HG03066 (cell line): ENCODE measurements at regions not wholly inside any gene's neighbourhood (a gene's known extent, or its start where the extent isn't known, plus 50 kb on each side); places are given as distances from the start of the nearest gene placed in this dataset.
"Not testable (repeated sequence)": the region's sequence is repeated elsewhere in the genome, so short reads cannot be mapped to it uniquely, and the experiment has no call there.

Source experiments
- ATAC-seq: cut with Tn5 transposase; IDR thresholded peaks from one replicate; pipeline ENCODE4 v1.9.1; 2021; ENCODE audit warnings: low read depth; ENCODE audit not compliant: unreplicated experiment

GRCh38 chr9:117851836-117852461 lies 147.7 kb downstream of the TLR4 start:
- not testable (repeated sequence) for ATAC-seq

- ATAC-seq = no peak
Measured at GRCh38 chr9:117858561-117858960, 154.4 kb downstream of the TLR4 start.

- ATAC-seq = no peak
Measured at GRCh38 chr9:117860849-117861248, 156.6 kb downstream of the TLR4 start.

DNA sequence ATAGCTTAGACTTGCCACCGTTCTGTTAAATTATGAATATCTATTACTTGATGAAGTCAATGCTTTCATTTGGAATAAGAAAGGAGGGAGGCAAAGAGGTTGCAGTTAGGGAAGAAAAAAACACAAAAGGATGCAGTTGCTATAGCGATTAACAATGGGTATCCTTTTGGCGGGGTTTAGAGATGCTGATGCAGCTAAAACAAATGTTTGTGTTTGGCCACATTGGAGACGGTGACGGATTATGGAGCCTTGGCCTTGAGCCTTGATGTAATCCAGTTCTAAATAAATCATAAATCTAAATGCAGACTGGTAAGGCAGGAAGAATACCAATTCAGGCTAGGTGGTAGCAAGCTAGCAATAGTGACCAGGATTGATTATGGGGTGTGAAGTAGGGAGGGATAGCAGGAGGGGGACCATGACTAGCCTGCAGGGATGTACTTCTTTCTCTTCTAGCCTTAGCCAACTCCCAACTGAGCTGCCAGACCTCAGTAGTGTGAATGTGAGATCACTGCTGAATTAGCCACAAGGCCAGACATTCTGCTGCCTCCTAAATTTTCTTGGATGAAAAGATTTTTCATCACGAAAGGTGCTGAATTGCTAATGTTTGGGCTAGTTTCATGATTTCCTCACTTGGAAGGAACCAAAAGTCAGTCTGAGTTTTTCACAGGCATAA lies 160.3 kb downstream of the TLR4 start:
- ATAC-seq = no peak

DNA sequence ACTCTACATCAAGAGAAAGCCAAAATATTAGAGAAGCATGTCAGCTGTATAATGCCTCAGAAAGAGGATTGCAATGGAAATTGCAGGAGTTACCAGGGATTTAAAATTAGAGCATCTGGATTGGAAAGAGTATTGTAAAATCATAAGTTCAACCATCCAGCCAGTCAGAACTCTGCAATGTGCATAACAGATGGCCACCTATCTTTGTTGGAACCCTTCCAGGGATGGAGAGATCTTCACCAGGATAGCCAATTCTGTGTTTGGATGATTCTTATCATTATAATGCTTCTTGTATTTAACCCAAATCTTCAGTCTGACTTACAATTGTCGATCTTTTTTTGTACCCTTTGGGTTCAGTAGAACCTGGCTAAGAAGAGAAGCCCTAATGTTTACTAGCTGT lies 164.4 kb downstream of the TLR4 start:
- no peak for ATAC-seq

DNA sequence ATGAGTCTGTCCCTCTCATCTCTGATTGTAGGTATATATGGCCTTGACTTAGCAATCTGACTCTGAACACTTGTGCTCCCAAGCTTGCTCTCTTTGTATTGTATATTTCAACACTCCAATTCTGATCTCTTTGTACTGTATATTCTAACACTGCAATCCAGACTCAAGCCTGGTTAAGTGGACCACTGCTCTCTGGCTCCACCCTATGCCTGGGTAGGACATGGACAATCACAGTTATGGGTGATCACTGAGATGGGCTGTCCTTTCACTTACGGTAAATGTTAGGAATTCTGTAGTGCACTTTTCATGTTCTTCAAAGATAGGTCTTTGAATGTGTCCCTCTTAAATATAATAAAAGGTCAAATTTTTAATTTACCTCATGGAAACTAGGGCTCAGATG lies 165.1 kb downstream of the TLR4 start:
- ATAC-seq = no peak

DNA sequence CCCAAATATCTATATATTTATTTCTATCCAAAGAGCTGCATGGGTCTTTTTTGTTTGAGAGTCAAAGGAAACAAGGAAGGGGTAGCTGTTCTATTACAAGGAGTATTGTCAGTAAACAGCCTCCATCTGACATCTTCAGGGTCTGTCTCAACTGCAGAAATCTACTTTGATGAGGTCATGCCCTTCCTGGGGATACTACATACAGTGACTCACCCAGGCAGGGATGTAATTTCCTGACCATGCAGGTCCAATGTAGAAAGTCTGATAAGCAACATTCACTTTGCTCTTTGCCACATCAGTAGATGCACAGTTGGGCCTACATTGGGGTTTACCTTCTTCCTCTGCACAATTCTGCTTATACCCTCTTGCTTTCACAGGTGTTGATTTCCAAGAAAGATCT lies 165.5 kb downstream of the TLR4 start:
- ATAC-seq = no peak

GRCh38 chr9:117873664-117874063 lies 169.5 kb downstream of the TLR4 start:
- no peak for ATAC-seq

GRCh38 chr9:117875886-117876285 lies 171.7 kb downstream of the TLR4 start:
- no peak for ATAC-seq

DNA sequence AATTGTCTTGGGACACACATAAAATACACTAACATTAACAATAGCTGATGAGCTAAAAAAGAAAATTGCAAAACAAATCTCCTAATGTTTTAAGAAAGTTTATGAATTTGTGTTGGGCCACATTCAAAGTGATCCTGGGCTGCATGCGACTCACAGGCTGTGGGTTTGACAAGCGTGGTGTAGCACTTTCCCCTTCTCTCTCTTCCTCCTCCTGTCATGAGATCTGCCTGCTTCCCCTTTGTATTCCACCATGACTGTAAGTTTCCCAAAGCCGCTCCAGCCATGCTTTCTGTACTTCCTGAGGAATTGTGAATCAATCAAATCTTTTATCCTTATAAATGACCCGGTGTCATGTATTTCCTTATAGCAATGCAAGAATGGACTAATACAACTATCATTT lies 178.0 kb downstream of the TLR4 start:
- ATAC-seq = no peak

DNA sequence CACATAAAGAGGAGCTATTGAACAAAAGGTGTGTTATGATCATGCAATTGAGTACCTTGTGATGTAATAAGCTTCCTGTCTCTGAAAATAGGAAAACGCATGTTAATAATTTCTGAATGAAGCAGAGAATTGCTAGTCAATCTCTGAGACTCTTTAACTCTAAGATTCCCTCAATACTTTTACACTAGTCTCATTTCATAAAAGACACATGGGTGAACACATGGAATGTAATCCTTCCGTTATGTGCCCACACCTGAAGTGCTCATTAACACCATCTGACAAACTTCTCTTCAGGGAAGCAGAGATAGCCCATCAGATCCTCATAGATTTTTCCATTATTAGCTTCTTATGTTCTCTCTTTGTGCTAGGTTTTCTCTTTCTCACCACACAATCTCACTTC lies 182.4 kb downstream of the TLR4 start:
- no peak for ATAC-seq

- no peak for ATAC-seq
Measured at GRCh38 chr9:117887383-117887782, 183.2 kb downstream of the TLR4 start.

DNA sequence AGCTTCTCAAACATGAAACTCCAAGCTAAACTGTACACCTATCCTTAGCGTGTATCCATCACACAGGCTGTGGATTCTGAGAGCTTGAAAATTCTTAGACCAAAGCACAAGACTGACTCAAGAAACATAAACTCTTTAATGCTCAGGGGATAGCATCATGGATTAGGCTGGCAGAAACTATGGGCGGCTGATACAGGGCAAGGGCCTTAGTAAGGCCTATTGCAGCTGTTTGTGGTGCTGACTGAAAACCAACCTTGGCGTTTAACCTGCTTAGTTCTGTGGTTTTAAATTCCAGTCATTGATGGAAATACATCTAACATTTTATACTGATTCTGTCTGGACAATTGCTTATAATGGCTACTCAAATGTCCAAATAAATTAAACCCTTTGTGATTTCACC lies 183.7 kb downstream of the TLR4 start:
- no peak for ATAC-seq

DNA sequence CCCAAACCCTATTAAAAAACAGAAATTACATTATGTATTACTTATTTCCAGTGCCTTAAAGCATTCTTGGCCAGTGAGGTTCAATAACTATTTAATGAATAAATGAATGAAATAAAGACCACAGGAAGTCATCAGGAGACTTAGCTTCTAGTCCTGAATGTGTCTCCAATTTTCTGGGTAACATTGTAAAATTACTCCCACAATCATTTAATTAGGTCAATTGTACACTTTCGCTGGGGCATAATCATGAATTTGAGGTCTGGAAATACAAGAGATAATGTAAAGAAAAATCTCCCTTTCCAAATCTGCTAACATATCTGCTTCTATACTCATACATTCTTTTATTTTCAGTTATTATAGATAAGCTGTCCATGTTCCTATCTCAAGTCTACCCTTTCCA lies 199.2 kb downstream of the TLR4 start:
- no peak for ATAC-seq

DNA sequence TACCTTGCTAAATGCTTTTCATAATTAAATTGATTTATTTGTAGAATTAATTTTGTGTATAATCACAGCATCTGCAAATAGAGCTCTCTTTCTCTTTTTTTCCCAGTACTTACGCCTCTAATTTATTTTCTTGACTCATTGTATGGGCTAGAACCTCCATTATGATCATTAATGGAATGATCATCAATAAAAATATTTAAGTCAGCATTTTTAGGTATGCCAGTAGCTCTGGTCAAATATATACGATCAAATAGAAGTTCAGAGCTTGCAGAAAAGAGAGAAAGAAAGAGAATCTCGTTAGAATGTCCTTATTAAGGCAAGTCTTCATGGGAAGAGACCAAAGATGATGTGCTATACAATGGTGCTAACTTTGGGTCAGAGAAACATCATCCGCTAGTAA lies 202.6 kb downstream of the TLR4 start:
- no peak for ATAC-seq

DNA sequence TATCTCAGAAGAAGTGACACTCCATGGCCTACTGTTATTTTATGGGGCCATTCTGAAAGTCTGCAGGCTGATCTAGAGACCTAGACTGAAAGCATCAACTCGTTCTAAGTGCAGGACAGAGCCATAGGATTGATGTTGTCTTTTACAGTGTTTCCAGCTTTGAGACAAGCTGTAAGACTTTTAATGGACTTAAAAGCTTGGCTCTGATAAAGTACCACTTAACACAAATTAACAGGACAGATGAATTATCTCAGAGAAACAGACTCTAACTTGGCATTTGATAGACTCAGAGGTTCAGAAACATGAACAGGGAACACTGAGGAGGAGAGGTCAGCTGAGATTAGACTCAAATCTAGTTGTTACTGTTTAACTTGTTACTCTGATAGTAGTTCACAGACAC lies 203.2 kb downstream of the TLR4 start:
- ATAC-seq = no peak

DNA sequence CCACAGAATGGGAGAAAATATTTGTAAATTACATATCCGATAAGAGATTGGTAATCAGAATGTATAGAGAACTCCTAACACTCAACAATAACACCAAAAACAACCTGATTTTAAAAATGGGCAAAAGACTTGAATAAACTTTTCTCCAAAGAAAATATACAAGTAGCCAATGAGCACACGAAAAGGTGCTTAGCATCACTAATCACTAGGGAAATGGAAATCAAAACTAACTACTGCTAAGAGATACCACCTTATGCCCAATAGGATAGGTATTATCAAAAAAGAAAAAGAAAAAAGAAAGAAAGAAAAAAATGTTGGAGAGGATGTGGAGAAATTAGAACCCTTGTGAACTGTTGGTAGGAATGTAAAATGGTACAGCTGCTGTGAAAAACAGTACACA lies 212.1 kb downstream of the TLR4 start:
- no peak for ATAC-seq

- no peak for ATAC-seq
Measured at GRCh38 chr9:117917873-117918272, 213.7 kb downstream of the TLR4 start.

DNA sequence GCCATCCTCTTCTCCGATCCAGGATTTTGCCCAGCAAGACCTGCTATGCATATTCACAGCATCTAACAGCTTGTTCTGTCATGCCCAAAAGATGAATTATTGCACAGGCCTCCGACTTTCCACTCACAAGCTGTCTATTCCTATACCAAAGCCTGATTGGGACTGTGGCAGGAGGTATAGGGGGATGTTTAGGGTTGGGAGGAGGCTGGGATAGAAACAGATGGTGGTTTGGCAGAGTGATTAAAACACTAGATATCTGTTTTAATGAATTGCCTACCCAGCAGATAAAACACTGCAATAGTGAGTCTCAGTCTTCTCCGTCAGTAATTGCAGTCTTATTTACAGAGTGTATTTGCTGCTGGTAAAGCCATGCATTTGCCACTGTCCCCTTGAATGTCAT lies 215.3 kb downstream of the TLR4 start:
- ATAC-seq = no peak

- no peak for ATAC-seq
Measured at GRCh38 chr9:117926031-117926658, 221.9 kb downstream of the TLR4 start.

- no peak for ATAC-seq
Measured at GRCh38 chr9:117927354-117927753, 223.2 kb downstream of the TLR4 start.

DNA sequence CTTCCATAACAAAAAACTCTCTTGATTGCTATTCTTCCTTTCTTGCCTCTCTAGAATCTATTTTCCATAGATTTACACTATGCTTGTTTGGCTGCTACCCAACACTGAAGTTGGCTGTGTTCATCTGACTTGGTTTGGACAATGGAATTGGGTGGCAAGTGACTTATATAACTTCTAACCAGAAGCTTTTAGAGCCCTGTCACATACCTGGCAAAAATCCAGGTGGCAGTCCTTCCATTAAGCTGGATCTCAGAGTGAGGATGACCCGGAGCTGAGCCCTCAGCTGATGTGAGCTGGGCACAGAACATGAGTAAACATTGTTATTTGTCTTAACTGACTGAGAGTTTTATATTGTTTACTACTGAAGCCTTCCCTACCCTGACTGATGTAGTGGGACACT lies 225.7 kb downstream of the TLR4 start:
- no peak for ATAC-seq
